Common myeloid progenitor, CD34-positive (primary cell): ENCODE measurements at regions not wholly inside any gene's neighbourhood (a gene's known extent, or its start where the extent isn't known, plus 50 kb on each side); places are given as distances from the start of the nearest gene placed in this dataset.

Experiments
- CTCF ChIA-PET: fragments of 350-600 bp; sonication (Branson Sonifier 250); formaldehyde crosslinking; loops from one replicate; lab custom pipeline; 2021; ENCODE audit warnings: antibody characterized with exemption; lab: Charles Lee
- POLR2A ChIA-PET: fragments of 350-600 bp; sonication (Branson Sonifier 250); formaldehyde crosslinking; loops from one replicate; lab custom pipeline; 2021; ENCODE audit warnings: antibody characterized with exemption; lab: Charles Lee
- DNase-seq, 3 donors: peaks; one replicate each; pipeline versions ENCODE4 v3.0.0 to v3.0.0-alpha.2; 2013
- H3K27ac ChIP-seq, 2 experiments: 1 replicate in 1 of 2; 2 replicates in 1 of 2; pipeline ENCODE4 v1.7.0; 2013; ENCODE audit warnings: inconsistent platforms in 2 of 2, low read length in 2 of 2, mild to moderate bottlenecking in 2 of 2, low read depth in 1 of 2, moderate library complexity in 1 of 2; ENCODE audit not compliant: severe bottlenecking in 2 of 2, insufficient read depth in 1 of 2, poor library complexity in 1 of 2
- H3K27me3 ChIP-seq, 5 experiments: replicated peaks in 2 of 5; 1 replicate in 3 of 5; 2 replicates in 2 of 5; pipeline versions ENCODE4 v1.6.1 to v1.7.0; 2013; ENCODE audit warnings: low read length in 4 of 5, mild to moderate bottlenecking in 2 of 5, moderate library complexity in 2 of 5, inconsistent platforms in 1 of 5; ENCODE audit not compliant: insufficient read depth in 5 of 5, control insufficient read depth in 4 of 5
- H3K36me3 ChIP-seq, 4 experiments: 1 replicate in 2 of 4; 2 replicates in 2 of 4; pipeline versions ENCODE4 v1.6.1 to v1.7.0; 2013; ENCODE audit warnings: low read length in 3 of 4, control low read depth in 1 of 4, mild to moderate bottlenecking in 1 of 4; ENCODE audit not compliant: control insufficient read depth in 4 of 4, insufficient read depth in 4 of 4
- H3K4me1 ChIP-seq, 4 experiments: 1 replicate in 3 of 4; 2 replicates in 1 of 4; pipeline versions ENCODE4 v1.6.1 to v1.7.1; 2013; ENCODE audit warnings: low read length in 3 of 4, mild to moderate bottlenecking in 3 of 4, control low read depth in 1 of 4, inconsistent platforms in 1 of 4, moderate library complexity in 1 of 4; ENCODE audit not compliant: control insufficient read depth in 4 of 4, insufficient read depth in 4 of 4; ENCODE audit errors: control extremely low read depth in 1 of 4
- H3K4me3 ChIP-seq, 7 experiments: 1 replicate in 4 of 7; 2 replicates in 3 of 7; pipeline versions ENCODE4 v1.5.1 to v1.7.0; 2013; ENCODE audit warnings: mild to moderate bottlenecking in 7 of 7, low read length in 6 of 7, moderate library complexity in 6 of 7, inconsistent platforms in 2 of 7, low read depth in 2 of 7, control low read depth in 1 of 7; ENCODE audit not compliant: insufficient read depth in 4 of 7, control insufficient read depth in 1 of 7; ENCODE audit errors: extremely low read depth in 1 of 7
- H3K9me3 ChIP-seq, 5 experiments: 1 replicate in 4 of 5; 2 replicates in 1 of 5; pipeline versions ENCODE4 v1.6.1 to v1.7.1; 2013; ENCODE audit warnings: low read length in 4 of 5, mild to moderate bottlenecking in 2 of 5, inconsistent platforms in 1 of 5, low read depth in 1 of 5, moderate library complexity in 1 of 5; ENCODE audit not compliant: control insufficient read depth in 4 of 5, insufficient read depth in 2 of 5; ENCODE audit errors: control extremely low read depth in 1 of 5
- WGBS: methylation state at CpG from one replicate; pipeline ENCODE4 v1.1.5; 2013; ENCODE audit not compliant: insufficient coverage; 5-methylcytosine and 5-hydroxymethylcytosine counted together

- no peaks in the 10 kb centered on the region for H3K4me1 ChIP-seq
- ChIA-PET POLR2A (no interaction called here), CTCF (no interaction called here)
- no peaks in the 10 kb centered on the region for H3K36me3 ChIP-seq
- no peak overlapping the region for H3K27ac ChIP-seq
- no peaks in the 10 kb centered on the region for H3K27me3 ChIP-seq
- 86% methylated on average over 1 of the region's 10 CpGs for WGBS
- H3K9me3 ChIP-seq, result no peaks in the 10 kb centered on the region
- H3K4me3 ChIP-seq, result no peak overlapping the region
- DNase-seq, result no peak
Measured at GRCh38 chr6:141139461-141139860, 993.3 kb upstream of the GJE1 start.

GRCh38 chr6:141134723-141135122 is 998.0 kb upstream of the GJE1 start:
- Histone ChIP-seq H3K27me3 (no peaks in the 10 kb centered on the region), H3K4me1 (no peaks in the 10 kb centered on the region), H3K4me3 (no peak overlapping the region), H3K9me3 (no peaks in the 10 kb centered on the region), H3K36me3 (no peaks in the 10 kb centered on the region), H3K27ac (no peak overlapping the region)
- ChIA-PET POLR2A (no interaction called here), CTCF (interaction anchor here (0.7 kb wide), 1 partner anchor 366 kb away, joined by 3 read pairs; no protein-coding TSS in a partner anchor)
- no peak for DNase-seq
- WGBS, result 86% methylated on average over 1 of the region's 1 CpG

DNA sequence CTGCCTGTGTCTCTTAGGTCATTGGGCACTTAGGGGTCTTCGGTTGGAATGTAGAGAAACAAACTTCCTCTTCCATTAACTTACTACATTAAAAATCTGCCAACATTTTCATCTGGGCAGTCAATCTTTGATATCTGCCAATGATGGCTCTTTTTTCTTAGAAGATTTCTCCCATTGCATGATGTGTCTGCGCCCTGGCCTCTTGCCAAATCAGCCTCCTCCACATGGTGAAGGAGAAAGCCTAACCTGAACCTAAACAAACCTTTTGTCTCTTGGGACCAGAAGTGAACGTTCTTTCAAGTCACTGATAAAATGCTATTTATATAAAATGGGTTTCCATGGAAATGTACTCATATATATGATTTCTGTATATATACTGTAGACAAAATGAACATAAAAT is 998.9 kb upstream of the GJE1 start:
- no peak for DNase-seq
- no peak overlapping the region for H3K27ac ChIP-seq
- ChIA-PET CTCF (no interaction called here), POLR2A (no interaction called here)
- H3K4me3 ChIP-seq, result no peak overlapping the region
- H3K36me3 ChIP-seq, result no peaks in the 10 kb centered on the region
- no peaks in the 10 kb centered on the region for H3K9me3 ChIP-seq
- H3K27me3 ChIP-seq, result no peaks in the 10 kb centered on the region
- 100% methylated on average over 1 of the region's 3 CpGs for whole genome bisulfite sequencing
- no peaks in the 10 kb centered on the region for H3K4me1 ChIP-seq

DNA sequence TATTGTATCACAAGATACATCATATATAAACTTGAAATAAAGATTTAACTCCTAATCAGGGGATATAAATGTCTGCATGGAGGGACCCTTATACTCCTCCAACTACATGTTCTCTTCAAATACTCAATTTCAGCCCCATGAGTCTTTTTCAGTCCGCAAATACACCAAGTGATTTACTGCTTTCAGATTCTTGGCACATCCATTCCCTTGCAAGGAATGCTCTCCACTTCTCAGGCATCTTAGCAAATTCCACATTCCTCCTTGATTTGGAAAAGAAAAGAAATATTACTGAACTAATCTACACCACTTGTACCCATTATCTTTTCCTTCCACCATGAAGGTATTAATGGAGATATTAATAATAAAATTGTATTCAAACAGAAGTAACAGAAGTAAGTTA is 999.4 kb upstream of the GJE1 start:
- no peak overlapping the region for H3K4me3 ChIP-seq
- H3K4me1 ChIP-seq, result no peaks in the 10 kb centered on the region
- no CpG with 5 or more reads among the region's 1 CpG for WGBS
- POLR2A ChIA-PET, result no interaction called here
- H3K27me3 ChIP-seq, result no peaks in the 10 kb centered on the region
- no peaks in the 10 kb centered on the region for H3K36me3 ChIP-seq
- CTCF ChIA-PET, result interaction anchor here (0.8 kb wide), 1 partner anchor 463 kb away, joined by 3 read pairs; no protein-coding TSS in a partner anchor
- H3K27ac ChIP-seq, result no peak overlapping the region
- H3K9me3 ChIP-seq, result no peaks in the 10 kb centered on the region
- DNase-seq, result no peak

GRCh38 chr6:141131616-141132015 is 1001.1 kb upstream of the GJE1 start:
- POLR2A ChIA-PET, result no interaction called here
- H3K9me3 ChIP-seq, result no peaks in the 10 kb centered on the region
- no peaks in the 10 kb centered on the region for H3K4me1 ChIP-seq
- H3K4me3 ChIP-seq, result no peak overlapping the region
- no peak overlapping the region for H3K27ac ChIP-seq
- H3K36me3 ChIP-seq, result no peaks in the 10 kb centered on the region
- WGBS, result no CpG with 5 or more reads among the region's 3 CpGs
- DNase-seq, result no peak
- no peaks in the 10 kb centered on the region for H3K27me3 ChIP-seq
- CTCF ChIA-PET, result no interaction called here

DNA sequence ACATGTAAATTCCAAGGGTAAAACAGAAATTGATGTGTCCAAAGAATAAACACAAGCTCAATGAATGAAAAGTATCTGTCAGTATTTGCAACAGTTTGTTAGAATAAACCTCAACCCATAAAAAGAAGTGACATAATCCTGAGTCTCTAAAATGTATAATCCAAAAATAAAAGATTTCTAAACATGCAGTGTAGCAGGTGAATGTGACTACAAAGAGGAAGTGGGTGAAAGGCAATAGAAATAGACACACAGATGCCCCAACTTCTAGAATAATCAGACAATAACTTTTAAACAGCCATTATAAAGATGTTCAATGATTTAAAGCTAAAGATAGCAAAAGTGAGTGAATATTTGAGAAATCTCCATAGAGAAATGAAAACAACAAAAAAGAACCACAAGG is 1009.2 kb upstream of the GJE1 start:
- no peak for DNase-seq
- POLR2A ChIA-PET, result no interaction called here
- CTCF ChIA-PET, result no interaction called here

DNA sequence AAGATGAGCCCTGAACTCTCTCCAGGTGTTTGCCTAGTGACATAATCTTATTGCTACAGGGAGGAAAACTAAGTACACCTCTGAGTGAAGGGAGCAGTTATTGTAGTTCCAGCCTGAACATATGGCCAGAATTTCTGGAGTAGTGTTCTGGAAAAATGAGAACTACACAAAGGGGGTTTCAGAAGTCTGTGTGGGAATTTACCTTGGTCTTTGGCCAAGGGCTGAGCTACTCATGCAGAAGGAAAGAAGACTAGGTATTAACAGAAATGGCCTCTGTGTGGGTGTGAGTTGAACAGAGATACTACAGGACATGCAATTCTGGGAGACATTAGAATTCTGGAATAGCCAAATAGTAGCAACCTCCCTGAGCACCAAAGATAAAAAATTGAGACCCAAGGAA is 1009.7 kb upstream of the GJE1 start:
- CTCF ChIA-PET, result no interaction called here

More for the DNA sequence above, 1009.2 kb upstream of the GJE1 start:
- Histone ChIP-seq H3K36me3 (no peaks in the 10 kb centered on the region), H3K27ac (no peak overlapping the region), H3K4me3 (no peak overlapping the region), H3K9me3 (no peaks in the 10 kb centered on the region), H3K4me1 (no peaks in the 10 kb centered on the region), H3K27me3 (no peaks in the 10 kb centered on the region)

More for the DNA sequence above, 1009.7 kb upstream of the GJE1 start:
- no peak overlapping the region for H3K4me3 ChIP-seq
- H3K27me3 ChIP-seq, result no peaks in the 10 kb centered on the region
- no peak for DNase-seq
- no peaks in the 10 kb centered on the region for H3K4me1 ChIP-seq
- H3K36me3 ChIP-seq, result no peaks in the 10 kb centered on the region
- no peak overlapping the region for H3K27ac ChIP-seq
- POLR2A ChIA-PET, result no interaction called here
- no peaks in the 10 kb centered on the region for H3K9me3 ChIP-seq
